RWPE1 (cell line): ENCODE measurements at regions not wholly inside any gene's neighbourhood (a gene's known extent, or its start where the extent isn't known, plus 50 kb on each side); places are given as distances from the start of the nearest gene placed in this dataset.

Experiments
- CTCF ChIA-PET: fragments of 350-600 bp; sonication (Branson Sonifier 250); formaldehyde crosslinking; extraction: SDS; loops from one replicate; lab custom pipeline; 2021; lab: Yijun Ruan, JAX
- POLR2A ChIA-PET: fragments of 400-600 bp; formaldehyde crosslinking; extraction: SDS; loops from one replicate; lab custom pipeline; 2020; ENCODE audit warnings: antibody characterized with exemption; ENCODE audit not compliant: low non-redundant PET; lab: Yijun Ruan, JAX
- DNase-seq: peaks from one replicate; pipeline ENCODE4 v3.0.0; 2012; ENCODE audit warnings: low spot score
- H3K27ac ChIP-seq: fragments of 450-650 bp; 2 replicates; pipeline ENCODE4 v1.5.1; 2017
- CTCF ChIP-seq: fragments of 450-650 bp; conservative IDR thresholded peaks from 2 replicates; pipeline ENCODE4 v1.5.1; 2017; ENCODE audit warnings: low read depth, mild to moderate bottlenecking

- TF ChIP-seq CTCF = no peak
- H3K27ac ChIP-seq = no peak overlapping the region
- ChIA-PET CTCF (interaction anchor here (0.6 kb wide), 1 partner anchor 1475 kb away, joined by 3 read pairs; no protein-coding TSS in a partner anchor), POLR2A (no interaction called here)
- no peak for DNase-seq
These were observed 283.2 kb downstream of the PTBP2 start for GRCh38 chr1:97004743-97005142.

- no peak for TF ChIP-seq CTCF
- DNase-seq = no peak
- ChIA-PET POLR2A (no interaction called here), CTCF (no interaction called here)
- no peak overlapping the region for H3K27ac ChIP-seq
These were observed 284.6 kb downstream of the PTBP2 start for GRCh38 chr1:97006044-97006661.

- no peak for DNase-seq
- ChIA-PET CTCF (interaction anchor here (0.5 kb wide), 1 partner anchor 13 kb away, joined by 3 read pairs; no protein-coding TSS in a partner anchor), POLR2A (no interaction called here)
- no peak for TF ChIP-seq CTCF
- no peak overlapping the region for H3K27ac ChIP-seq
These were observed 286.4 kb downstream of the PTBP2 start for GRCh38 chr1:97007840-97008604.

GRCh38 chr1:97010566-97011264, 289.1 kb downstream of the PTBP2 start:
- no peak for TF ChIP-seq CTCF
- no peak overlapping the region for H3K27ac ChIP-seq
- no peak for DNase-seq
- POLR2A ChIA-PET = no interaction called here
- CTCF ChIA-PET = interaction anchor here (0.5 to 0.6 kb wide), 2 partner anchors 85 to 98 kb away, joined by 3 to 5 read pairs; no protein-coding TSS in a partner anchor

GRCh38 chr1:97013136-97013535, 291.6 kb downstream of the PTBP2 start:
- no peak for DNase-seq
- H3K27ac ChIP-seq = no peak overlapping the region
- ChIA-PET POLR2A (no interaction called here), CTCF (no interaction called here)
- TF ChIP-seq CTCF = no peak

- TF ChIP-seq CTCF = no peak
- H3K27ac ChIP-seq = no peak overlapping the region
- CTCF ChIA-PET = no interaction called here
- POLR2A ChIA-PET = no interaction called here
- peak; percentile 1 for DNase-seq
These were observed 292.4 kb downstream of the PTBP2 start for GRCh38 chr1:97013941-97014340.
